HL-60 (cell line): ENCODE measurements at regions not wholly inside any gene's neighbourhood (a gene's known extent, or its start where the extent isn't known, plus 50 kb on each side); places are given as distances from the start of the nearest gene placed in this dataset.

Experiments used
- DNase-seq, 2 experiments: peaks; one replicate each; pipeline ENCODE4 v3.0.0-alpha.2; 2010 to 2020; ENCODE audit warnings: low read depth in 1 of 2, low spot score in 1 of 2
- H3K27ac ChIP-seq: fragments of 250-450 bp; sonication (Bioruptor Pico); replicated peaks from 2 replicates; pipeline ENCODE4 v1.5.1; 2020; ENCODE audit warnings: mild to moderate bottlenecking, moderate library complexity
- H3K27me3 ChIP-seq: fragments of 250-450 bp; sonication (Bioruptor Pico); 2 replicates; pipeline ENCODE4 v1.5.1; 2021; ENCODE audit warnings: mild to moderate bottlenecking, moderate library complexity; ENCODE audit not compliant: insufficient read depth, poor library complexity, severe bottlenecking
- H3K4me3 ChIP-seq: replicated peaks from 2 replicates; pipeline ENCODE4 v1.5.1; 2011; ENCODE audit warnings: mild to moderate bottlenecking, control low read depth, low read length; ENCODE audit not compliant: insufficient read depth
- GABPA ChIP-seq: IDR thresholded peaks from 2 replicates; pipeline ENCODE4 v1.6.1; 2012; ENCODE audit warnings: low read depth
- POLR2AphosphoS5 ChIP-seq: IDR thresholded peaks from 2 replicates; pipeline ENCODE4 v1.6.1; 2012; ENCODE audit warnings: low read depth
- SPI1 ChIP-seq: IDR thresholded peaks from 2 replicates; pipeline ENCODE4 v1.6.1; 2012; ENCODE audit warnings: low read depth, mild to moderate bottlenecking, borderline replicate concordance
- TF ChIP-seq, protein P1 (sequence below): IDR thresholded peaks from 2 replicates; pipeline ENCODE4 v1.6.1; 2012; ENCODE audit warnings: low read depth; ENCODE audit not compliant: insufficient replicate concordance
- TF ChIP-seq, protein P2 (sequence below): IDR thresholded peaks from one replicate; pipeline ENCODE4 v1.5.1; 2011; ENCODE audit warnings: low read length, control low read depth, inconsistent platforms; ENCODE audit not compliant: insufficient read depth

- DNase-seq = no peak
- Histone ChIP-seq H3K27ac (no peak overlapping the region), H3K4me3 (no peak overlapping the region), H3K27me3 (no peaks in the 10 kb centered on the region)
- TF ChIP-seq, protein P1, sequence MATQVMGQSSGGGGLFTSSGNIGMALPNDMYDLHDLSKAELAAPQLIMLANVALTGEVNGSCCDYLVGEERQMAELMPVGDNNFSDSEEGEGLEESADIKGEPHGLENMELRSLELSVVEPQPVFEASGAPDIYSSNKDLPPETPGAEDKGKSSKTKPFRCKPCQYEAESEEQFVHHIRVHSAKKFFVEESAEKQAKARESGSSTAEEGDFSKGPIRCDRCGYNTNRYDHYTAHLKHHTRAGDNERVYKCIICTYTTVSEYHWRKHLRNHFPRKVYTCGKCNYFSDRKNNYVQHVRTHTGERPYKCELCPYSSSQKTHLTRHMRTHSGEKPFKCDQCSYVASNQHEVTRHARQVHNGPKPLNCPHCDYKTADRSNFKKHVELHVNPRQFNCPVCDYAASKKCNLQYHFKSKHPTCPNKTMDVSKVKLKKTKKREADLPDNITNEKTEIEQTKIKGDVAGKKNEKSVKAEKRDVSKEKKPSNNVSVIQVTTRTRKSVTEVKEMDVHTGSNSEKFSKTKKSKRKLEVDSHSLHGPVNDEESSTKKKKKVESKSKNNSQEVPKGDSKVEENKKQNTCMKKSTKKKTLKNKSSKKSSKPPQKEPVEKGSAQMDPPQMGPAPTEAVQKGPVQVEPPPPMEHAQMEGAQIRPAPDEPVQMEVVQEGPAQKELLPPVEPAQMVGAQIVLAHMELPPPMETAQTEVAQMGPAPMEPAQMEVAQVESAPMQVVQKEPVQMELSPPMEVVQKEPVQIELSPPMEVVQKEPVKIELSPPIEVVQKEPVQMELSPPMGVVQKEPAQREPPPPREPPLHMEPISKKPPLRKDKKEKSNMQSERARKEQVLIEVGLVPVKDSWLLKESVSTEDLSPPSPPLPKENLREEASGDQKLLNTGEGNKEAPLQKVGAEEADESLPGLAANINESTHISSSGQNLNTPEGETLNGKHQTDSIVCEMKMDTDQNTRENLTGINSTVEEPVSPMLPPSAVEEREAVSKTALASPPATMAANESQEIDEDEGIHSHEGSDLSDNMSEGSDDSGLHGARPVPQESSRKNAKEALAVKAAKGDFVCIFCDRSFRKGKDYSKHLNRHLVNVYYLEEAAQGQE = no peak
- TF ChIP-seq SPI1 = no peak
- no peak for TF ChIP-seq POLR2AphosphoS5
- no peak for TF ChIP-seq GABPA
- TF ChIP-seq, protein P2, sequence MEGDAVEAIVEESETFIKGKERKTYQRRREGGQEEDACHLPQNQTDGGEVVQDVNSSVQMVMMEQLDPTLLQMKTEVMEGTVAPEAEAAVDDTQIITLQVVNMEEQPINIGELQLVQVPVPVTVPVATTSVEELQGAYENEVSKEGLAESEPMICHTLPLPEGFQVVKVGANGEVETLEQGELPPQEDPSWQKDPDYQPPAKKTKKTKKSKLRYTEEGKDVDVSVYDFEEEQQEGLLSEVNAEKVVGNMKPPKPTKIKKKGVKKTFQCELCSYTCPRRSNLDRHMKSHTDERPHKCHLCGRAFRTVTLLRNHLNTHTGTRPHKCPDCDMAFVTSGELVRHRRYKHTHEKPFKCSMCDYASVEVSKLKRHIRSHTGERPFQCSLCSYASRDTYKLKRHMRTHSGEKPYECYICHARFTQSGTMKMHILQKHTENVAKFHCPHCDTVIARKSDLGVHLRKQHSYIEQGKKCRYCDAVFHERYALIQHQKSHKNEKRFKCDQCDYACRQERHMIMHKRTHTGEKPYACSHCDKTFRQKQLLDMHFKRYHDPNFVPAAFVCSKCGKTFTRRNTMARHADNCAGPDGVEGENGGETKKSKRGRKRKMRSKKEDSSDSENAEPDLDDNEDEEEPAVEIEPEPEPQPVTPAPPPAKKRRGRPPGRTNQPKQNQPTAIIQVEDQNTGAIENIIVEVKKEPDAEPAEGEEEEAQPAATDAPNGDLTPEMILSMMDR = no peak
Measured at GRCh38 chrX:34377645-34378044, 245.5 kb upstream of the FAM47A start.

GRCh38 chrX:34371754-34372153, 239.6 kb upstream of the FAM47A start:
- H3K27ac ChIP-seq = no peak overlapping the region
- no peak overlapping the region for H3K4me3 ChIP-seq
- no peak for DNase-seq
- H3K27me3 ChIP-seq = no peaks in the 10 kb centered on the region
- TF ChIP-seq SPI1 = no peak
- TF ChIP-seq POLR2AphosphoS5 = no peak
- TF ChIP-seq, protein P2 = no peak
- TF ChIP-seq GABPA = no peak
- TF ChIP-seq, protein P1 = no peak

GRCh38 chrX:34365471-34365870, 233.4 kb upstream of the FAM47A start:
- H3K27ac ChIP-seq = no peak overlapping the region
- DNase-seq = peak in 1 of 2 experiments; percentile 0
- TF ChIP-seq GABPA (no peak), POLR2AphosphoS5 (no peak), SPI1 (no peak)
- TF ChIP-seq, protein P2 = no peak
- TF ChIP-seq, protein P1 = no peak

More at GRCh38 chrX:34365471-34365870, 233.4 kb upstream of the FAM47A start:
- no peaks in the 10 kb centered on the region for H3K27me3 ChIP-seq
- H3K4me3 ChIP-seq = no peak overlapping the region
